H1 (cell line): ENCODE measurements at regions not wholly inside any gene's neighbourhood (a gene's known extent, or its start where the extent isn't known, plus 50 kb on each side); places are given as distances from the start of the nearest gene placed in this dataset.

ENCODE experiments used
- CBX8 ChIP-seq: fragments of 300-800, 300-1000 bp; sonication (generic); IDR thresholded peaks from 2 replicates; pipeline ENCODE4 v1.7.1; 2016; ENCODE audit warnings: low read depth, low read length, borderline replicate concordance
- CEBPB ChIP-seq: IDR thresholded peaks from 2 replicates; pipeline ENCODE4 v1.6.1; 2012; ENCODE audit warnings: low read depth, low read length
- E2F6 ChIP-seq: IDR thresholded peaks from 2 replicates; pipeline ENCODE4 v1.6.1; 2012; ENCODE audit warnings: inconsistent platforms
- EGR1 ChIP-seq: IDR thresholded peaks from 2 replicates; pipeline ENCODE4 v1.6.1; 2011; ENCODE audit warnings: low read depth, low read length, borderline replicate concordance
- GTF2F1 ChIP-seq: IDR thresholded peaks from 2 replicates; pipeline ENCODE4 v1.6.1; 2012; ENCODE audit warnings: low read depth, low read length, improper control_type of control experiment, borderline replicate concordance
- HDAC2 ChIP-seq, 2 experiments: fragments of 300-600 bp in 1 of 2; sonication (generic) in 1 of 2; IDR thresholded peaks; 2 replicates each; pipeline ENCODE4 v1.6.1; 2011 to 2012; ENCODE audit warnings: low read depth in 2 of 2, low read length in 2 of 2, mild to moderate bottlenecking in 2 of 2, moderate library complexity in 2 of 2, borderline replicate concordance in 1 of 2, inconsistent platforms in 1 of 2
- JUND ChIP-seq: IDR thresholded peaks from 2 replicates; pipeline ENCODE4 v1.6.1; 2011; ENCODE audit warnings: mild to moderate bottlenecking, improper control_type of control experiment, low read length
- KDM1A ChIP-seq: fragments of 200-600, 300-600 bp; sonication (generic); IDR thresholded peaks from 2 replicates; pipeline ENCODE4 v1.7.1; 2016; ENCODE audit warnings: mild to moderate bottlenecking, low read length, borderline replicate concordance
- KDM5A ChIP-seq: fragments of 200-600 bp; IDR thresholded peaks from 2 replicates; pipeline ENCODE4 v1.7.1; 2012; ENCODE audit warnings: mild to moderate bottlenecking, low read length, inconsistent platforms, mixed read lengths
- MAFK ChIP-seq: IDR thresholded peaks from 2 replicates; pipeline ENCODE4 v1.6.1; 2012; ENCODE audit warnings: low read depth, mild to moderate bottlenecking, improper control_type of control experiment, low read length
- MAX ChIP-seq: IDR thresholded peaks from 2 replicates; pipeline ENCODE4 v1.6.1; 2012; ENCODE audit warnings: inconsistent platforms
- NRF1 ChIP-seq: IDR thresholded peaks from 2 replicates; pipeline ENCODE4 v1.6.1; 2011; ENCODE audit warnings: mild to moderate bottlenecking, low read depth, low read length, improper control_type of control experiment
- PHF8 ChIP-seq: fragments of 200-600 bp; sonication (generic); conservative IDR thresholded peaks from 2 replicates; pipeline ENCODE4 v1.7.1; 2012; ENCODE audit warnings: low read depth, mild to moderate bottlenecking, inconsistent platforms, low read length, moderate library complexity
- POLR2AphosphoS5 ChIP-seq: IDR thresholded peaks from 2 replicates; pipeline ENCODE4 v1.6.1; 2011; ENCODE audit warnings: low read depth, low read length
- RAD21 ChIP-seq, 2 experiments: IDR thresholded peaks in 1 of 2; conservative IDR thresholded peaks in 1 of 2; 2 replicates each; pipeline ENCODE4 v1.6.1; 2011; ENCODE audit warnings: low read depth in 2 of 2, low read length in 2 of 2, improper control_type of control experiment in 1 of 2, inconsistent platforms in 1 of 2, mild to moderate bottlenecking in 1 of 2, moderate library complexity in 1 of 2
- RBBP5 ChIP-seq: IDR thresholded peaks from 2 replicates; pipeline ENCODE4 v1.7.1; 2012; ENCODE audit warnings: low read depth, mild to moderate bottlenecking, inconsistent platforms, low read length, moderate library complexity, borderline replicate concordance
- RFX5 ChIP-seq: IDR thresholded peaks from 2 replicates; pipeline ENCODE4 v1.6.1; 2011; ENCODE audit warnings: low read depth, low read length, improper control_type of control experiment, borderline replicate concordance
- RNF2 ChIP-seq: fragments of 200-900, 300-1000 bp; sonication (generic); IDR thresholded peaks from 2 replicates; pipeline ENCODE4 v1.7.1; 2016; ENCODE audit warnings: borderline replicate concordance, low read depth, mild to moderate bottlenecking, antibody characterized with exemption, low read length; ENCODE audit not compliant: poor library complexity, severe bottlenecking; ENCODE audit errors: missing control alignments
- RXRA ChIP-seq: IDR thresholded peaks from 2 replicates; pipeline ENCODE4 v1.6.1; 2011; ENCODE audit warnings: low read depth, mild to moderate bottlenecking, low read length, moderate library complexity; ENCODE audit not compliant: insufficient read depth
- SAP30 ChIP-seq: fragments of 300-600 bp; sonication (generic); IDR thresholded peaks from 2 replicates; pipeline ENCODE4 v1.7.1; 2012; ENCODE audit warnings: low read length, moderate library complexity, mild to moderate bottlenecking, inconsistent platforms; ENCODE audit not compliant: insufficient read depth, insufficient replicate concordance
- SIRT6 ChIP-seq: IDR thresholded peaks from one replicate; pipeline ENCODE4 v1.7.1; 2012; ENCODE audit warnings: low read length, inconsistent platforms
- SRF ChIP-seq: IDR thresholded peaks from 2 replicates; pipeline ENCODE4 v1.6.1; 2011; ENCODE audit warnings: mild to moderate bottlenecking, low read depth, low read length, moderate library complexity
- TBP ChIP-seq: IDR thresholded peaks from 2 replicates; pipeline ENCODE4 v1.6.1; 2011; ENCODE audit warnings: low read depth, low read length, improper control_type of control experiment
- TCF12 ChIP-seq: IDR thresholded peaks from 2 replicates; pipeline ENCODE4 v1.6.1; 2011; ENCODE audit warnings: low read depth, mild to moderate bottlenecking, low read length
- TEAD4 ChIP-seq: IDR thresholded peaks from 2 replicates; pipeline ENCODE4 v1.6.1; 2012; ENCODE audit warnings: low read depth, low read length, inconsistent platforms, mixed read lengths

- TF ChIP-seq KDM1A (no peak), RFX5 (no peak), RNF2 (no peak), RAD21 (IDR thresholded peaks at IDR 0.05 in 1 of 2, conservative IDR thresholded peaks at IDR 0.05 in 1 of 2; ENCODE audit: low read depth in 2 of 2, low read length in 2 of 2) (no peak), E2F6 (no peak), RXRA (no peak), TEAD4 (peak; percentile 36; the same call in 1 of the 2 replicates), TCF12 (no peak), SIRT6 (no peak), PHF8 (0 out of 2 replicates have a peak, but pooled peaks have one; percentile 23), EGR1 (no peak), SRF (no peak), GTF2F1 (no peak), CEBPB (no peak), CBX8 (no peak), JUND (peak; percentile 92), SAP30 (no peak), MAX (no peak), TBP (0 out of 2 replicates have a peak, but pooled peaks have one; percentile 23), POLR2AphosphoS5 (no peak), HDAC2 (IDR thresholded peaks at IDR 0.05; ENCODE audit: borderline replicate concordance in 1 of 2, low read depth in 2 of 2, low read length in 2 of 2) (peak in 1 of 2 experiments; percentile 84; a peak in 1 of 4 replicates), NRF1 (no peak), RBBP5 (0 out of 2 replicates have a peak, but pooled peaks have one; percentile 17), KDM5A (no peak), MAFK (0 out of 2 replicates have a peak, but pooled peaks have one; percentile 30)
Measured at GRCh38 chr16:22635357-22635761, 124.7 kb downstream of the NPIPB5 start (continued).
